IMR-90 (cell line): ENCODE measurements at regions not wholly inside any gene's neighbourhood (a gene's known extent, or its start where the extent isn't known, plus 50 kb on each side); places are given as distances from the start of the nearest gene placed in this dataset.

Experiments
- ATAC-seq: fragments of 200-7000 bp; cut with Tn5 transposase; 2 replicates; pipeline ENCODE4 v1.9.1; 2020; ENCODE audit warnings: low read depth, mild to moderate bottlenecking, moderate library complexity
- BruUV-seq: library from RNA; stranded (reverse); fragments of 400-500 nt; replicated peaks from 2 replicates; lab custom pipeline; 2021; lab: Mats Ljungman, UMichigan
- CTCF ChIA-PET: fragments of 300-600 bp; formaldehyde crosslinking; extraction: SDS; loops from one replicate; lab custom pipeline; 2021; ENCODE audit warnings: antibody characterized with exemption; lab: Yijun Ruan, JAX
- POLR2A ChIA-PET: fragments of 300-600 bp; sonication (Branson Sonifier 250); formaldehyde crosslinking; loops from one replicate; lab custom pipeline; 2022; ENCODE audit warnings: antibody characterized with exemption; ENCODE audit not compliant: unreplicated experiment; lab: Charles Lee
- DNase-seq: peaks from one replicate; pipeline ENCODE4 v3.0.0; 2013
- H2AFZ ChIP-seq: replicated peaks from 2 replicates; pipeline ENCODE3; 2013; ENCODE audit warnings: low read length, mild to moderate bottlenecking; ENCODE audit not compliant: poor library complexity
- H2AK5ac ChIP-seq: 2 replicates; pipeline ENCODE4 v1.6.1; 2013; ENCODE audit warnings: low read depth, low read length, inconsistent platforms
- H2AK9ac ChIP-seq: replicated peaks from 2 replicates; pipeline ENCODE3; 2013; ENCODE audit warnings: mild to moderate bottlenecking, low read depth, low read length, moderate library complexity; ENCODE audit not compliant: poor library complexity
- H2BK120ac ChIP-seq: 2 replicates; pipeline ENCODE4 v1.6.1; 2013; ENCODE audit warnings: low read depth, low read length, inconsistent platforms
- H2BK15ac ChIP-seq: 3 replicates; pipeline ENCODE4 v1.6.1; 2013; ENCODE audit warnings: low read depth, low read length, inconsistent platforms
- H2BK20ac ChIP-seq: 2 replicates; pipeline ENCODE4 v1.6.1; 2013; ENCODE audit warnings: low read depth, mild to moderate bottlenecking, inconsistent platforms, low read length, moderate library complexity
- H2BK5ac ChIP-seq: 2 replicates; pipeline ENCODE4 v1.6.1; 2013; ENCODE audit warnings: mild to moderate bottlenecking, low read depth, low read length, inconsistent platforms; ENCODE audit not compliant: poor library complexity, severe bottlenecking
- H3K14ac ChIP-seq: replicated peaks from 2 replicates; pipeline ENCODE4 v1.6.1; 2013; ENCODE audit warnings: low read depth, low read length, inconsistent platforms
- H3K18ac ChIP-seq: 2 replicates; pipeline ENCODE4 v1.6.1; 2013; ENCODE audit warnings: low read depth, low read length, control low read depth
- H3K23ac ChIP-seq: 2 replicates; pipeline ENCODE4 v1.6.1; 2013; ENCODE audit warnings: low read depth, low read length, inconsistent platforms
- H3K27ac ChIP-seq: 2 replicates; pipeline ENCODE4 v1.5.1; 2013; ENCODE audit warnings: mild to moderate bottlenecking, control low read depth, low read length; ENCODE audit not compliant: insufficient read depth
- H3K27me3 ChIP-seq: 2 replicates; pipeline ENCODE4 v1.6.1; 2013; ENCODE audit warnings: low read length; ENCODE audit not compliant: control insufficient read depth, insufficient read depth
- H3K36me3 ChIP-seq: 2 replicates; pipeline ENCODE4 v1.6.1; 2013; ENCODE audit warnings: low read length, mixed read lengths; ENCODE audit not compliant: control insufficient read depth, insufficient read depth
- H3K4ac ChIP-seq: 2 replicates; pipeline ENCODE4 v1.6.1; 2013; ENCODE audit warnings: low read depth, low read length, inconsistent platforms
- H3K4me1 ChIP-seq: 2 replicates; pipeline ENCODE4 v1.6.1; 2013; ENCODE audit warnings: low read length, mixed read lengths; ENCODE audit not compliant: control insufficient read depth, insufficient read depth
- H3K4me2 ChIP-seq: 2 replicates; pipeline ENCODE4 v1.6.1; 2013; ENCODE audit warnings: low read depth, mild to moderate bottlenecking, control low read depth, low read length, moderate library complexity
- H3K4me3 ChIP-seq: 2 replicates; pipeline ENCODE4 v1.5.1; 2013; ENCODE audit warnings: low read depth, mild to moderate bottlenecking, control low read depth, low read length, moderate library complexity; ENCODE audit not compliant: insufficient read depth
- H3K56ac ChIP-seq: 2 replicates; pipeline ENCODE4 v1.6.1; 2013; ENCODE audit warnings: low read length, inconsistent platforms; ENCODE audit not compliant: insufficient read depth; ENCODE audit errors: extremely low read depth
- H3K79me1 ChIP-seq, 2 experiments: 2 replicates each; pipeline ENCODE4 v1.6.1; 2013; ENCODE audit warnings: low read length in 2 of 2, inconsistent platforms in 1 of 2, low read depth in 1 of 2
- H3K9ac ChIP-seq: 2 replicates; pipeline ENCODE4 v1.6.1; 2013; ENCODE audit warnings: low read depth, low read length, control low read depth
- H3K9me1 ChIP-seq: 2 replicates; pipeline ENCODE4 v1.6.1; 2013; ENCODE audit warnings: low read length, inconsistent platforms; ENCODE audit not compliant: insufficient read depth
- H3K9me3 ChIP-seq: 2 replicates; pipeline ENCODE4 v1.6.1; 2013; ENCODE audit warnings: low read length; ENCODE audit not compliant: control insufficient read depth, insufficient read depth
- H4K20me1 ChIP-seq: 2 replicates; pipeline ENCODE4 v1.6.1; 2013; ENCODE audit warnings: low read length, inconsistent platforms; ENCODE audit not compliant: insufficient read depth
- H4K5ac ChIP-seq: 2 replicates; pipeline ENCODE4 v1.6.1; 2013; ENCODE audit warnings: mild to moderate bottlenecking, low read depth, low read length, control low read depth
- H4K8ac ChIP-seq, 2 experiments: 2 replicates each; pipeline ENCODE4 v1.6.1; 2013; ENCODE audit warnings: low read depth in 2 of 2, low read length in 2 of 2, control low read depth in 1 of 2, inconsistent platforms in 1 of 2
- H4K91ac ChIP-seq: 2 replicates; pipeline ENCODE4 v1.6.1; 2013; ENCODE audit warnings: low read depth, low read length, inconsistent platforms; ENCODE audit not compliant: insufficient read depth
- RAD21 ChIP-seq: IDR thresholded peaks from 2 replicates; pipeline ENCODE4 v1.6.1; 2012; ENCODE audit warnings: low read length, improper control_type of control experiment
- RFX5 ChIP-seq: IDR thresholded peaks from 2 replicates; pipeline ENCODE4 v1.8.0; 2012; ENCODE audit warnings: low read depth, mild to moderate bottlenecking, low read length, moderate library complexity
- SMC3 ChIP-seq: fragments of 150-350 bp; IDR thresholded peaks from 2 replicates; pipeline ENCODE4 v1.6.1; 2016; ENCODE audit warnings: low read depth, mild to moderate bottlenecking, antibody characterized with exemption, low read length, moderate library complexity
- WGBS, 2 experiments: methylation state at CpG; one replicate each; pipeline versions ENCODE4 v1.1.5 to v1.1.7; 2013; ENCODE audit warnings: missing lambda C conversion rate in 2 of 2; ENCODE audit not compliant: insufficient read length in 1 of 2; ENCODE audit errors: extremely low coverage in 2 of 2; 5-methylcytosine and 5-hydroxymethylcytosine counted together
- dilution Hi-C: fragments of 300-500 bp; cut with HindIII; formaldehyde crosslinking; loops from one replicate; pipeline ENCODE4 v1.14.3; 2018; ENCODE audit warnings: low sequenced_read_pairs; ENCODE audit not compliant: unreplicated experiment
- in situ Hi-C: fragments of 300-500 bp; cut with MboI; formaldehyde crosslinking; loops from 3 replicates; pipeline ENCODE4 v1.14.3; 2019; ENCODE audit warnings: low sequenced_read_pairs, inconsistent platforms, mixed read lengths
- intact Hi-C: fragments of 100-400 bp; cut with micrococcal nuclease; formaldehyde crosslinking; loops from 2 replicates; pipeline ENCODE4 v1.10.0; 2022
- TF ChIP-seq, protein P1 (sequence below): conservative IDR thresholded peaks from 2 replicates; pipeline ENCODE4 v1.5.1; 2012; ENCODE audit warnings: mild to moderate bottlenecking, low read depth, low read length, improper control_type of control experiment

DNA sequence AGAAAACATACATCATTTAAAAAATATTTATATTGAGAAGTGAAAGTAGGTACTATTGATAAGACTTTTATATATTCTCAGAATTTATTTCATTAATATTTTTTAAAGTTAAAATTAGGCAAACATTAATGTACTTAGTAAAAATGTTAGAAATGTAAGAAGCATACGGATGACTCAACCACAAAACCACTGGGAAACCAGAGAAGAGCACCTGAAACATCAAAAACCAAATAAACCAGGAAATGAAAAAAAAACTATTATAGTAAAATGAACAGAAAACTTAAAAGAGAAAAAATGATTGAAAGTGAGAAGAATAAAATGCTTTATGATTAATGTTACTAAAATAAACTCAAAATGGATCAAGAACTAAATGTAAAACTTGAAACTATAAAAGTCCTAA is 233.2 kb upstream of the DAB2 start:
- Histone ChIP-seq H2BK20ac (no peak overlapping the region), H3K56ac (no peak overlapping the region), H4K8ac (no peak overlapping the region), H2BK5ac (no peak overlapping the region), H3K9me3 (no peaks in the 10 kb centered on the region), H3K4ac (no peak overlapping the region), H2AFZ (no peak overlapping the region), H3K79me1 (no peaks in the 10 kb centered on the region), H3K4me3 (no peak overlapping the region), H3K23ac (no peak overlapping the region), H2AK5ac (no peak overlapping the region), H4K5ac (no peak overlapping the region), H2AK9ac (no peak overlapping the region), H2BK120ac (no peak overlapping the region), H3K9ac (no peak overlapping the region), H3K9me1 (no peaks in the 10 kb centered on the region; the same call in 1 of the 2 replicates), H3K36me3 (no peaks in the 10 kb centered on the region), H2BK15ac (no peak overlapping the region), H3K14ac (no peak overlapping the region), H3K27ac (no peak overlapping the region), H3K4me2 (no peak overlapping the region), H3K18ac (no peak overlapping the region), H3K4me1 (no peaks in the 10 kb centered on the region), H4K91ac (no peak overlapping the region), H3K27me3 (peaks cover 5% of the 10 kb centered on the region), H4K20me1 (no peaks in the 10 kb centered on the region)
- dilution Hi-C loops = no loop called here
- ChIA-PET CTCF (no interaction called here), POLR2A (no interaction called here)
- ATAC-seq (no peak), DNase-seq (no peak)
- TF ChIP-seq SMC3 (no peak), RAD21 (no peak), RFX5 (no peak)
- TF ChIP-seq, protein P1, sequence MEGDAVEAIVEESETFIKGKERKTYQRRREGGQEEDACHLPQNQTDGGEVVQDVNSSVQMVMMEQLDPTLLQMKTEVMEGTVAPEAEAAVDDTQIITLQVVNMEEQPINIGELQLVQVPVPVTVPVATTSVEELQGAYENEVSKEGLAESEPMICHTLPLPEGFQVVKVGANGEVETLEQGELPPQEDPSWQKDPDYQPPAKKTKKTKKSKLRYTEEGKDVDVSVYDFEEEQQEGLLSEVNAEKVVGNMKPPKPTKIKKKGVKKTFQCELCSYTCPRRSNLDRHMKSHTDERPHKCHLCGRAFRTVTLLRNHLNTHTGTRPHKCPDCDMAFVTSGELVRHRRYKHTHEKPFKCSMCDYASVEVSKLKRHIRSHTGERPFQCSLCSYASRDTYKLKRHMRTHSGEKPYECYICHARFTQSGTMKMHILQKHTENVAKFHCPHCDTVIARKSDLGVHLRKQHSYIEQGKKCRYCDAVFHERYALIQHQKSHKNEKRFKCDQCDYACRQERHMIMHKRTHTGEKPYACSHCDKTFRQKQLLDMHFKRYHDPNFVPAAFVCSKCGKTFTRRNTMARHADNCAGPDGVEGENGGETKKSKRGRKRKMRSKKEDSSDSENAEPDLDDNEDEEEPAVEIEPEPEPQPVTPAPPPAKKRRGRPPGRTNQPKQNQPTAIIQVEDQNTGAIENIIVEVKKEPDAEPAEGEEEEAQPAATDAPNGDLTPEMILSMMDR = no peak
- in situ Hi-C loops = no loop called here
- no TSS peak for BruUV-seq
- intact Hi-C loops = no loop called here
- WGBS, 2 experiments = no CpG with 5 or more reads among the region's 1 CpG
